HG03354 (cell line): ENCODE measurements at regions not wholly inside any gene's neighbourhood (a gene's known extent, or its start where the extent isn't known, plus 50 kb on each side); places are given as distances from the start of the nearest gene placed in this dataset.
"Not testable (repeated sequence)": the region's sequence is repeated elsewhere in the genome, so short reads cannot be mapped to it uniquely, and the experiment has no call there.

Experiments used
- ATAC-seq: cut with Tn5 transposase; IDR thresholded peaks from one replicate; pipeline ENCODE4 v1.9.1; 2021; ENCODE audit warnings: mild to moderate bottlenecking; ENCODE audit not compliant: unreplicated experiment, poor library complexity, severe bottlenecking

DNA sequence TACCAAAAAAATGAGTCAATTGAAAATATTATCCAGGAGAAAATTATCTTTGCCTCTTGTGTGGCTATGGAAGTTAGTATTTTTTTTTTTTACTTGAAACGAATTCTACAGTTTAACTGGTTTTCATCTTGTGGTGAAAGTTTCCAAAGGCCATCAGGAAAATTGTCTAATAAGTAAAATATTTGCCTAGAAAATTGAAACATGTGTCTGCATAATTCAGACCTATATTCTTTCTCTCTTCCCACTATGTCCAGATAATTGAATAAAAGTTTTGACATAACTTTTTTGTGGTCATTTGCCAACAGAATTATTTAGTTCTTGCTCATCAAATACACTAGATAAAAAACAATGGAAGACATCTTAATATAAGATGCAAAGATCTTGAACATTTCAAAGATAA, 321.5 kb upstream of the RPS23 start:
- ATAC-seq: no peak

DNA sequence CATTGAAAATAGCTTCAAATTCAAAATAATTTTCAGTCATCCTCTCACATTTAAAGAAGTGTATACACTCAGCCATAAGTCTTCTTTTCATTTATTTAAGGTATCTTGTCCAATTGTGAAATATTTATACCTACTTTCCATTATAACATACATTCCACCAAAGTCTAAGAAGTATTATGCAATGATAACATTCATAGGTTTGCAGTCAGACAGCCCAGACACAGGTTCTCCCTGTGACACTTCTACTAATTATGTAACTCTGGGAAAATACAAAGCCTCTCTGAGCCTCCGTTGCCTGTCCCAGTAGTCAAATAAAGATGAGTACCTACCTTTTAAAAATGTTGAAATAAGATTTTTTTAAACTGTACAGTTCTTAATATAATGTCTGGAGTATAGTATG, 320.9 kb upstream of the RPS23 start:
- ATAC-seq: no peak

DNA sequence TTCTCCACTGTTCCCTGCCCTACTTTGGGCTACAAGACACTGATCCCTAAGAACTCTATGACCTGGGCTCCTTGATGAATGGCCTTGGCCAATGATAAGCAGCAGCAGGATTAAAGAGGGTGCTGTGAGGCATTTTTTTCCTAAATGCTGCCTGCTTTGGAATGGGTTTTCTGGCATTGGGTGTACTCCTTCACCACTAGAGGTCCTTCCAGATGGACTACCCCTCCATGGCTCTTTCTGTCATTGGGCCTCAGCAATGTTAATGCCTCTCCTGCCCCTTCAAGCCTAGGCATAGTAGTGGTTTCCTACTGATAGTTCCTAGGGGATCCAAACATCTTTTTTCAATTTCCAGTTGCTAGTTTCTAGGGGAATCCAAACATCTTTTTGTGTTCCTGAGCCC, 319.3 kb upstream of the RPS23 start:
- ATAC-seq: no peak

DNA sequence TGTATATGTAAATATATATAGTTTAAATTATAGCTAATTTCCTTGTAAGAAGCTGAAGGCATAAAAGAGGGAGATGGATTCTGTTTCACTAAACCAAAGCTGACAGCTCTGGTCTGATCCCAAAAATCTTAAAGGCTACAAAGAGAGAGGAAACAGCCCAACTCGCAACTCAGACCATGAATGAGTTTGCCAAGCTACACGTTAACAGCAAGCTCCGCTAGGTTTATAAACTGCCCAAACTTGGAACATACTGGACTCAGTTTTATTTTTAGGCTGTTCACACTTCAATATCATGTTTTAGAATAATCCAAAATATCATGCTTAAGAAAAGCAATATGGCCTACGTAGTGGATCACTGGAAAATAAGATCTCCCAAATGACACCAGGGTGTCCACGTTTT, 318.3 kb upstream of the RPS23 start:
- no peak for ATAC-seq

DNA sequence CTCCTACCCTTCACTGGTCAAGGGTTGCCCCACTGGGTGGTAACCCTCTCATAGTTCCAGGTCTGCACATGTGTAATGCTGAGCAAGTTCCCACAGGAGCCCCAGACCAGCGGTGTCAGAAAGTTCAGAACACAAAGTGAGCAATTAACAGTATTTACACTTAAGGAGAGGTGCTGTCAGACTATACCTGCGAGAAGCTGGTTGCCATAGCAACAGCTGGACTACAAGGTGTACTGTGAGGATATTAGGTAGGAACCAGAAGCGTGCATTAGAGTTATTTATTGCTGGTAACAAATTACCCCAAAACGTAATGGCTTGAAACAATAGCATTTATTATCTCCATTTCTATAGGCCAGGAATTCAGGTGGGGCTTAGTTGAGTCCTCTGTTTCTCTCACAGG, 317.0 kb upstream of the RPS23 start:
- no peak for ATAC-seq

DNA sequence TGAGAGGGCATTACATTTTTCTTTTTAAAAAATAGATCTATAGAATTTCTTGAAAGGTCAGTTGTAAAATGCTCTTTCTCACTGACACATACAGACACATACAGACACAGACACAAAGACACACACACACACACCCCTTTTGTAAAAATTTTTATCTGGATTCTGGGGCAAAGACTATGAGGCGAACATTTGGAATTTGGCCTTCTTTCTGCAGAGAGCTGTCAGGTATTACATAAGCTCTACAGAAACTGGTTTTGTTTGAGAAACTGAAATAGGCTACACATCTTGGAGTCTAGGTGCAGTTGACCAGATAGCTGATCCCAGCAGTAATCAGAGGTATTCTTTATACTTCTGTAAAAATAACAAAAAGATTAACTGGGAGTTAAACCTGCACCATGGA, 315.9 kb upstream of the RPS23 start:
- no peak for ATAC-seq

DNA sequence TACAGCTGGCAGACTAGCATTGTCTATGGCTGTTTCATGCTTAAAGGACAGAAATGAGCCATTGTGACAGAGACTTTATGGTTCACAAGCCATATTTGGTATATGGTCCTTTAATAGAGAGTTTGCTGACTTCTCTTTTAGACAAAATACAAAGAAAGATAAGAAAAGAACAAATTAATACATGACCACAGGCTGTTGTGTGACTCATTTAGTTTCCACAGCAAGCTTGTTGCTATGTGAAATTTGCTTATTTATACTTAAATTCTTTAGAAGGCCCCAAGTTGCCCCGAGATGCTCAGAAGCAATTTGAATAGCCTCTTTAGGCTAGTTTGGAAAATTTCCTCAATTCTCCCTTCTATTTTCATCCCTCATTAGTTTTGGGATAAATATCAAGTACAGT, 315.3 kb upstream of the RPS23 start:
- ATAC-seq: no peak

DNA sequence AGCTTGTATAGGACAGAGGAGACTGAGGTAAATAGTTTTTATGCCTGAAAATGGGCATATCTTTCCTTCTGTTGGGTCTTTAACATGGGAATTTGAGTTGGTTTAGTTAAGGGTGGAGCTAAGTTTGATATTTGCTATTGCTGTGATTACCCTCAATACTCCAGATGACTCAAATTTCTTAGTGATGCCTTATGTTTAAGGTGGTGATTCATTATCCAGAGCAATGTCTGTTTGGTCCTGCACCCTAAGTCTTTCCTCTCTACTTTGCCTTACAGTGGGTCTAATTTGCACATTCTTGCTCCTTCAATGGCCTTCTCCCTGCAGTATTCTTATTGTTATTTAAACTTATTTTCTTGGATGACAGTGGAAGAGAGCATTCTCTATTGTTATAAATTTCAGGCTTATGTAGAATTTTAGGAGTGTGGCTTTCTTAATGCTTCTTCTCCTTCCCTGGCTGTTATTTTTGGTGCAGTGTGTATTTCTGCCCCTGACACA, 312.9 kb upstream of the RPS23 start:
- no peak for ATAC-seq

DNA sequence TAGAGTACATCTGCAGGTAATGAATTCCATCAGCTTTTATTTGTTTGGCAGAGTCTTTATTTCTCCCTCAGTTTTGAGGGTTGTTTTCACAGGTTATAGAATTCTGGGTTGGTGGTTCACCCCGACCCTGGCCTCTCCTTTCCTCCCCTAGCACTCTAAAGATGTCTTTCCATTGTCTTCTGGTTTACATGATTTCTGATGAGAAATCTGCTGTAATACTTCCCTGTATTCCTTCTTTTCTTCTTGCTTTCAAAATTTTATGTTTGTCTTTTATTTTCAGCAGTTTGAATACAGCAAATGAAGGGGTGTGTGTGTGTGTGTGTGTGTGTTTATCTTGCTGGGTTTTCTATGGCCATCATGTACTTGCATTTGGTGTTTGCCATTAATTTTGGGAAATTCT, 312.0 kb upstream of the RPS23 start:
- no peak for ATAC-seq

DNA sequence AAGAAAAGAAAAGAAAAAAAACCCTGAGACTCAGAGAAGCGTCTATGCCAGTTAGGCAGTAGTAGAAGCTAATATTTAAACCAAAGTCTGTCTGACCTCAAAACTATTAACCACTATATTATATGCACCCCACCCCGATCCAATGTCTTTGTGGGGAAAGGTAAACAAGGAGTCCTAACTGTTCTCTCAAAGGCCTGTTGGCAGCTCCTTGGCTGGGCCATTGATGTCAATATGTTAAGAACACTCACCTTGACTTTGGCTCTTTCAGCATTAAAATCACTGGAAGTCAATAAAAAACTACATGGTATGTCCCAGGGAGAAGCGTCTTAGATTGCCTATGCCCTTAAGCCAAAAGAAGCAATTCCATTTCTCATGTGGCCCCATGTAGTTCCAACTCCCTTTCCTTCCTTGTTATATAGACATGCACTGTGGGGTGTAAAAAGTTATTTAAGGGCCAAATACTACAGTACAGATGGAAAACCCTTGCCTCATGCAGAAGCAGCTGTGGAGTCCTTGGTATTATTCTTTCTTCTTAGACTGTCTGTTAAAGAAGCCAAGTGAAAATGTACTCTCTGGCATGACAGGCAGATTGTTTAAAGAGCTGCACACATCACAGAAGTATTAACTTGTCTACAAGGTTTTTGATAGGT, 308.6 kb upstream of the RPS23 start:
- no peak for ATAC-seq

DNA sequence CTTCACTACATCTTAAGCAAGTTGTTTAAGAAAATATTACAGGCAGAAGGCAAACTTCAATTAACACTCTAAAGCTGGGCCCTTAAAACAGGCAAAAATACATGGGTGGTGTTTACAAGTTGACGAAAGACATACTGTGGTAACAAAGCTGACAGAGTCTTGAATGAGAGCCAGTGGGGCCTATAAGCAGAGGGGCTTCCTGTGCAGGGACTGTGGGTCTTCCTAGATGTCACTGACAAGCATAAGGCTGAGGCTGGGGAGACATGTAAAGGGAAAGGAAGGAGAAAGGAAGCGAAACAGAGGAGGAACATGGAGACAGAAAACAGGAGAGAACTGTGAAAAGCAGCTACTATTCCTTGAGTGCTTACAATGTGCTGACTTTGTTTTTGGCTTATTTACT, 308.0 kb upstream of the RPS23 start:
- ATAC-seq: no peak

DNA sequence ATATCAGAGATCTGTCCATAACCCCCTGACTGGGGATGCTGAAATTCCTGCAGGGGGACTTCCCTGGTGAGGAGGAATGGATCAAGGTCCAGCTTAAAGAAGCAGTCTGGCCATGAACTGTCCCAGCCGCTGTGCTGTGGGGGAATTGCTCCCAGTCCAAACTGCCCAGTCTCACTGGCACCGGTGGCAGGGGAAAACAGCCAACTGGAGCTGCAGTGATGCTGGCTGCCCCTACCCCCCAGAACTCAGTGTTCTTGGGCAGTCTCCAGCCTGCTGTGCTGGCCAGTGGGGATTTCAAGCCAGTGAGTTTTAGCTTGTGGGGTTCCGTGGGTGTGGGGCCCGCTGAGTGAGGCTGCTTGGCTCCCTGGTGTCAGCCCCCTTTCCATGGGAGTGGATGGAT, 306.5 kb upstream of the RPS23 start:
- no peak for ATAC-seq

DNA sequence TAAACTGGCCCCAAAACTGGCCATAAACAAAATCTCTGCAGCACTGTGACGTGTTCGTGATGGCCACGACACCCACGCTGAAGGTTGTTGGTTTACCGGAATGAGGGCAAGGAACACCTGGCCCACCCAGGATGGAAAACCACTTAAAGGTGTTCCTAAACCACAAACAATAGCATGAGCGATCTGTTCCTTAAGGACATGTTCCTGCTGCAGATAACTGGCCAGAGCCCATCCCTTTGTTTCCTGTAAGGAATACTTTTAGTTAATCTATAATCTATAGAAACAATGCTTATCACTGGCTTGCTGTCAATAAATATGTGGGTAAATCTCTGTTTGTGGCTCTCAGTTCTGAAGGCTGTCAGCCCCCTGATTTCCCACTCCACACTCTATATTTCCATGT, 305.2 kb upstream of the RPS23 start:
- not testable (repeated sequence) for ATAC-seq

DNA sequence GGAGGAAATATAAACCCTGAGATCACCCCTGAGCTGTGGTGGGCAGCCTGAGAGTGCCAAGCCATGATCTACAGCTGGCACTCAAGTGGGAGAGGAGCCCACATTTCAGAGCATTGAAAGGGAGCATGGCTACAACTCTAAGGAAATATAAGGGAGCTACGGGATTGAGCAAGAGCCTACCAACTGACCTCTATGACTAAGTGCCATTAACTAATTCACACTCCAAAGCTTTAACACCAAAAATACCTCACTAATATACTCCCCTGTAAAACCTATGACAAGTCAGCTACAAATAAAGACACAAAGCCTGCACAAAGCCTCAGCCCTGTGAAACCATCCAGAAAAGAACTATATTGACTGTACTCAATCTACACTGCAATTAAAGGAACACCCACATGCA, 286.8 kb upstream of the RPS23 start:
- no peak for ATAC-seq

DNA sequence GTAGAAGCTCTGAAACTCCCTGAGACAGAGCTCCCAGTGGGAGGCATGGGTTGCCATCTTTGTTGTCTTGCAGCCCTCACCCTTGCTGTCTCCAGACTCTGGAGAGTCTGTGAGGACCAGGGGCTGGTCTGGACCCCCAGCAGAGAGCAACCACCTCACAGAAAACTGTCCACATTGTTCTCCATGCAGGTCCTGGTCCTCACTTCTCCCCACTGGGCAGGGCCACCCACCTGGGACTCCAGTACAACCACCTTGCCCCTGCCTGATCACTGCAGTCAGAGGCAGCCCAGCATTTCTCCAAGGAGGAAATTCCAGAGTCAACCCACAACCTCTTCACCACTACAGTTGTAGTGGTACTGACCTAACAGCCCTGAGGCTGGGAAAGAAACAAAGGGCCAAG, 285.6 kb upstream of the RPS23 start:
- no peak for ATAC-seq

DNA sequence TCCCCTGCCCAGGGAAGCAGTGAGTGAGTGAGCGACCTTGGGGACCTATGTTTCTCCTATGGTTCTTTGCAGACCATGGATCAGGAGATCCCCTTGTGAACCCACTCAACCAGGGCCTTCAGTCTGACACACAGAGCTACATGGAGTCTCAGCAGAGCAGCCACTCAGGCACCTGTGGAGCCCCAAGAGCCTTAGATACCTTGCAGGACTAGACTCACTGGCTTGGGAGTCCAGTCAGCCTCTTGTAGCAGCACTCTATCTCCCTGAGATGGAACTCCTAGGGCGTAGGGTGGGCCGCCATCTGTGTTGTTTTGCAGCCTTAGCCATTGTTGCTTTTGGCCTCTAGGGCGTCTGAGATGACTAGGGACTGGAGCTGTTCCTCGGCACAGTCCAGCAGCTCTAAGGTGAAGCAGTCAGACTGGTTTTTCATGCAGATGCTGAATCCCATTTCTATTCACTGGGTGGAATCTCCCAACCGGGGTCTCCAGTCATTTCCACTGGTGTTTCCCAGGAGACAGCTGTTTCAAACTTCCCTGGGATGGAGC, 284.6 kb upstream of the RPS23 start:
- no peak for ATAC-seq

DNA sequence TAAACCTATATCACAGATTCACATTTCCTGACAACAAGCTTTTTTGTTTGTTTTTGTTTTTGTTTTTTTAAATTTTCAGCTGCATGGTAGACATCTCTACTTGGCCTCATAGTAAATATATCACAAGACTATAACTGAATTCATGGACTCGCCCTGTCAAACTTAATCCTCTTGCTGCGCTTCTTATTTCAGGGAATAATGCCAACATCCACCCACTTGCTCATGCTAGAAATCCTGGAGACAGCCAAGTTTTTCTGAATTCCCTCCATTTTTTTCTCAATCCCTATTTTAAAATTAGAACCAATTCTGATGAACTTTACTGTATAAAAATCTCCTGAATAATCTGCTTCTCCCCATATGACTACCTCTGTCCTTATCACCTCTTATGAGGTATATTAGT, 283.6 kb upstream of the RPS23 start:
- ATAC-seq: no peak

DNA sequence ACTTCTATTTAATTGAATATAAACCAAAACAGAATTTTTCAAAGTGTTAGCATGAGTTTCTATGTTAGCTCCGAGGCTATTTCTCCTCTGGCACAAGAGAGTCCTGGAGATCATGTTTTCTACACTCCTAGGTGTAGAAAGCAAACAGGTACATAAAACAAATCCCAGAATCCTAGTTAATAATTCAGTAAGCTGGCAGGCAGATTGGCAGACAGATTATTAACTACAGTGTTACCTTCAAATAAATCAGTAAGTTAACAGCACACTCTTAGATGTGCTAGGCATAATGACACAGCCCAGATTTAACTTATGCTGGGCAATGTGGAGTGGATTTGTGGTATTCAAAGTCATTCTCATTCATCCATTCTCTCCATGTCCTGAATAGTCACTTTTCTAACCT, 282.8 kb upstream of the RPS23 start:
- ATAC-seq: no peak

DNA sequence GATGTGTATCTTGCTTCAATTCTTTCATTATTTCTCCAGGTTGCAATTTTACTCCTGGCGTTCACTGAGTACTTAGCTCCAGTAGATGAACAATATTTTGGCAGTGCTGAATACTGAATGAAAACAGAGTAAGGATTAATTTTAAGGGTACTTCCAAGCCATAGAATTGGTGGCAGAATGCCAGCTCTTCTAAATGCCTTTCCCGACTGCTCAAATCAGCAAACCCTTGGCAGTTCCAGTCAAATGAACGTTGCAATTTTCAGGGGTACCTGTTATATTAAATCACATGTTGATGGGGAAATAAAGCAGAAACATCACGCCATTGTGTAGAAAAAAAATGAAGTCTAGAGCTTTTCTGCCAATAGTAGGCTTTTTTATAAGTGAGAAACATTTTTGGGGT, 282.4 kb upstream of the RPS23 start:
- no peak for ATAC-seq

DNA sequence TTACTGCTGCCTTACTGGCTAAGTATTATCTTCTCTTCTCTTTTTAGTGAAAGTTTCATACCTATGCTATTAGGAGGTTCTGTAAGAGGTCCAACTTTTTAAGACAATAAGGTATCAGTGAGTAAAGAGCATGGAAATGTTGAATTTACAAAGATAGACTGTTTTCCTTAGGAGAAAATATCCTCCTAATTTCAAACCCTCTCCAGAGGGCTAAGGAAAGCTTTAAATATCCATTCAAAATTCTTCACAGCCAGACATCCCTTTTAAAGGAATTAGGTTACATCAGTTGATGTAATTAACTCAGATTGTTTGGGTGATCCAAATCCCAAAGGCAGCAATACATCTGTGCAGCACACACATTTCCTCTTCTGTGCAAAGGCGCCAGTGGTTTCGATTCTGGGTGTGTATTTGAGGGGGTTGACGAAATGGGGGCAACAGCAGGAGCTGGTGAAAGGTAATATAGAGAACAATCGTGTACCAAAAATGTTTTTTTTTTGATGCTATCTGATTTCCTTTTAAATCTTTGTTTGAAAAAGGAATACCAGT, 273.8 kb upstream of the RPS23 start:
- no peak for ATAC-seq

DNA sequence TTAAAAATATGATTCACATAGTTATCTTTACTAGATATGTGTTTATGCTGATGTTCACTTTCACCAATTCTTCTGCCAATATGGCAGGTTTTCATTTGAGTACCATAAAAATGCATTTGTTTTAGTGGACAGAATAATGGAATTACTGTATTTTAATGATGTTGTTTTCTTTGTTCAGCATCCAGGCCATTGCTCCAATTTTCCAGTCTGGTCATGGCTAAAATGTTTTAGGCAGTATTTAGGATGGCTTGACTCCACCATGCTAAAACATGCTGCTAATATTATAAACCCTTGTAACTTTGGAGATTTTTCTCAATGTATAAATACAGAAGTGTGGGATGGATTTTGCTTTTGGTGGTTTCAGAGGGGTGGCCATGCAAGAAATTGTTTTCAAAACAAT, 273.0 kb upstream of the RPS23 start:
- no peak for ATAC-seq

DNA sequence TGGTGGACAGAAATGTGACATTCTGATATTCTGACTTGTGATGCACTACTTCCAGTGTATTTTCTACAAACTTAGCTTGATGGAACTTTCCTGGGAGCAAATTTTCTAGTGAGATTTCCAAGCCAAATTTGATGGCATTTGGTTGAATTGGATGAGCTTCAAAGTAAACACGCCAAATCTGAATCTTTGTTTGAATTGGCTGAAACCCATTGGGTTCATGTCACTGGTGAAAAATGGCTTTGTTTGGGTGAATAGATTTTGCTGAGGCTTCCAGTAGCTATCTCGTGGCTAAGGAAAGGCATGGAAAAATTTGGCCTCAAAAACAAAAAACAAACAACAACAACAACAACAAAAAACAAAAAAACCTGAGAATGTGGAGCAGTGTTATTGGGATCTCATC, 271.1 kb upstream of the RPS23 start:
- ATAC-seq: no peak
